ENCODE measurements at regions not wholly inside any gene's neighbourhood (a gene's known extent, or its start where the extent isn't known, plus 50 kb on each side); places are given as distances from the start of the nearest gene placed in this dataset.

DNA sequence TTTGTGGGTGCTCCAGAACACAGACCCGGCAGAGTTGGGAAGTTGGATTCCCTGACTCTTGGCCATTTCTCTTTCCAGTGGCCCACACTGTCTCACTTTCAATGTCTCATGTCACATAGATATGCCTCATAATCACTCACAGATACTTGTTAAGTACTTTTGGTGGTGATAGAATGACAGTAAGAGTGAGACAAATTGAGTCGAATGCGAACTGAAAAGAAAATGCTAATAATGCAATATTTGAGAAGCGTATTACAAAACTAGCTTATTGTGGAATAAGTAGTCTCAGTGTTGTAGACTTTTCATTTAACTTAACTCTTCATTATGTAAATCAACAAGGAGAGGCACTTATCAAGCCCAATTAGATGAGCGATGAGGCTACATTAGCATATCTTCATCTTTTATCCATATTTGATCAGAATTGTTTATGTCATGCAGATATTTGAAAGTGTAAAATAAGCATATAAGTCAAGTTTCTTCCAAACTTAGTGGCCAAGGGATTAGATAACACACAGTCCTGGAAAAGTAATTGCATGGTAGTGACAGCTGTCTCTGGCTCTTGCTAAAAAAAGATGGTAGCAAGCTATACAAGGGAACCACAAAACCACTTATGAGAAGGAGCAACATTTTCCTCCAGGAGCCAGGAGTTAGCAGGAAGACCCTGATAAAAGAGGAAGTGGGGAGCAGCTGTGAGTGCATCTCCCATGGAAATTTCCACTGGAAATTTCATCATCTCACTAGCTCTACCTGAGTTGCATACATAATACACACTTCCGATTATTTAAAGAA is 243.6 kb downstream of the ARRDC4 start (continued):
- TF ChIP-seq JUND (IDR thresholded peaks at IDR 0.05) (no peak), CBX3 (IDR thresholded peaks at IDR 0.05; ENCODE audit: low read depth) (no peak)

DNA sequence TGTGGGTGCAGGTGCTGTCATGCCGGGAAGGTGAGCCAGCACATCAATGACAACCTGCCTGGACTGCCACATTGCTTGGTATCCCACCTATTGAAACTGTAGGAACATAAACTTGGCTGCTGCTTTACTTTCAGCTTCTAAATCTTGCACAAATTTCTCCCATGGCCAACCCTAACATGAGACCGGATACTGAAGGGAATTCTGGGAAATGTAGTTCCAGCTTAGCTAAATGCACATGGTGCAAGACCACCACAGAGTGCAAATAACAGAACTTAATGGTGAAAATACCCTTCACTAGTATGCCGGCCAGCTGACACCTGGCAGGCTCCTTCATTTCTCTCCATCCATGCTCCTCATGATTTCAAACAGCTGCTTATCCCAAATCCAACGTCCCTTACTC is 247.4 kb downstream of the ARRDC4 start:
- ATAC-seq (no peak), DNase-seq (ENCODE audit: low read depth, low spot score) (no peak)
- Histone ChIP-seq H3K79me2 (ENCODE audit: insufficient read depth, low read length) (no peaks in the 10 kb centered on the region), H3K27me3 (ENCODE audit: insufficient read depth, low read length) (no peaks in the 10 kb centered on the region), H3K4me2 (ENCODE audit: low read length) (no peak overlapping the region), H3K4me1 (ENCODE audit: control insufficient read depth in 1 of 2, insufficient read depth in 2 of 2, low read length in 2 of 2) (no peaks in the 10 kb centered on the region), H2AFZ (ENCODE audit: low read depth, low read length, poor library complexity, severe bottlenecking) (no peak overlapping the region), H3K4me3 (replicated peaks in 1 of 2; ENCODE audit: low read depth in 1 of 2, low read length in 2 of 2) (no peak overlapping the region), H3K36me3 (ENCODE audit: control insufficient read depth in 1 of 2, insufficient read depth in 2 of 2, low read length in 2 of 2) (no peaks in the 10 kb centered on the region), H3K9ac (ENCODE audit: low read length) (no peak overlapping the region), H3K9me3 (ENCODE audit: control insufficient read depth in 1 of 2, insufficient read depth in 1 of 2, low read depth in 1 of 2, low read length in 2 of 2) (no peaks in the 10 kb centered on the region), H4K20me1 (ENCODE audit: insufficient read depth) (no peaks in the 10 kb centered on the region), H3K9me2 (ENCODE audit: insufficient read depth) (no peaks in the 10 kb centered on the region), H3K27ac (ENCODE audit: low read depth, low read length) (no peak overlapping the region)
- no peak for TF ChIP-seq EZH2phosphoT487 (IDR thresholded peaks at IDR 0.05; ENCODE audit: borderline replicate concordance)
- TF ChIP-seq TCF7L2 (IDR thresholded peaks at IDR 0.05; ENCODE audit: borderline replicate concordance, extremely low read depth, insufficient read depth, insufficient read length), result no peak
- TF ChIP-seq SIN3A (IDR thresholded peaks at IDR 0.05; ENCODE audit: low read depth), result no peak
- TF ChIP-seq ZFX (IDR thresholded peaks at IDR 0.05), result no peak
- TF ChIP-seq FOSL1 (IDR thresholded peaks at IDR 0.05; ENCODE audit: low read depth), result no peak
- TF ChIP-seq, protein P1, sequence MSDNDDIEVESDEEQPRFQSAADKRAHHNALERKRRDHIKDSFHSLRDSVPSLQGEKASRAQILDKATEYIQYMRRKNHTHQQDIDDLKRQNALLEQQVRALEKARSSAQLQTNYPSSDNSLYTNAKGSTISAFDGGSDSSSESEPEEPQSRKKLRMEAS (IDR thresholded peaks at IDR 0.05), result no peak
- no peak for TF ChIP-seq CBX3 (IDR thresholded peaks at IDR 0.05; ENCODE audit: low read depth)
- no peak for TF ChIP-seq RAD21 (IDR thresholded peaks at IDR 0.05; ENCODE audit: low read depth)
- TF ChIP-seq, protein P2, sequence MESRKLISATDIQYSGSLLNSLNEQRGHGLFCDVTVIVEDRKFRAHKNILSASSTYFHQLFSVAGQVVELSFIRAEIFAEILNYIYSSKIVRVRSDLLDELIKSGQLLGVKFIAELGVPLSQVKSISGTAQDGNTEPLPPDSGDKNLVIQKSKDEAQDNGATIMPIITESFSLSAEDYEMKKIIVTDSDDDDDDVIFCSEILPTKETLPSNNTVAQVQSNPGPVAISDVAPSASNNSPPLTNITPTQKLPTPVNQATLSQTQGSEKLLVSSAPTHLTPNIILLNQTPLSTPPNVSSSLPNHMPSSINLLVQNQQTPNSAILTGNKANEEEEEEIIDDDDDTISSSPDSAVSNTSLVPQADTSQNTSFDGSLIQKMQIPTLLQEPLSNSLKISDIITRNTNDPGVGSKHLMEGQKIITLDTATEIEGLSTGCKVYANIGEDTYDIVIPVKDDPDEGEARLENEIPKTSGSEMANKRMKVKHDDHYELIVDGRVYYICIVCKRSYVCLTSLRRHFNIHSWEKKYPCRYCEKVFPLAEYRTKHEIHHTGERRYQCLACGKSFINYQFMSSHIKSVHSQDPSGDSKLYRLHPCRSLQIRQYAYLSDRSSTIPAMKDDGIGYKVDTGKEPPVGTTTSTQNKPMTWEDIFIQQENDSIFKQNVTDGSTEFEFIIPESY (IDR thresholded peaks at IDR 0.05; ENCODE audit: extremely low read depth, insufficient replicate concordance, low read length), result no peak
- no peak for TF ChIP-seq YY1 (IDR thresholded peaks at IDR 0.05; ENCODE audit: extremely low read depth, insufficient replicate concordance, low read depth, low read length)
- TF ChIP-seq POLR2AphosphoS5 (IDR thresholded peaks at IDR 0.05; ENCODE audit: low read depth, low read length), result no peak
- no peak for TF ChIP-seq SP1 (IDR thresholded peaks at IDR 0.05; ENCODE audit: low read depth)
- no peak for TF ChIP-seq EGR1 (IDR thresholded peaks at IDR 0.05; ENCODE audit: low read depth)
- TF ChIP-seq ZNF274 (IDR thresholded peaks at IDR 0.05; ENCODE audit: low read depth, low read length), result no peak
- BruUV-seq (replicated peaks), result no TSS peak
- POLR2A ChIA-PET, result no interaction called here
- intact Hi-C loops (cut with micrococcal nuclease), result no loop called here
- RAD21 ChIA-PET (ENCODE audit: low non-redundant PET in 1 of 2, low total read pairs in 2 of 2, uncharacterized antibody in 2 of 2, unreplicated experiment in 2 of 2), result no interaction called here
- CTCF ChIA-PET, result no interaction called here
